T-helper 2 cell treated with Interferon-gamma antibody and Interleukin-4, amounts not matched to agents 5 μg/mL and 100 μg/mL, for 36 hours (primary cell): ENCODE measurements at regions not wholly inside any gene's neighbourhood (a gene's known extent, or its start where the extent isn't known, plus 50 kb on each side); places are given as distances from the start of the nearest gene placed in this dataset.

Source experiments
- DNase-seq: peaks from one replicate; pipeline ENCODE4 v3.0.0; 2021; ENCODE audit warnings: low spot score
- H3K27ac Mint-ChIP-seq: one replicate; pipeline ENCODE4 v1.8.0; 2021; ENCODE audit warnings: mild to moderate bottlenecking, mixed read lengths
- H3K27me3 Mint-ChIP-seq: one replicate; pipeline ENCODE4 v1.8.0; 2021; ENCODE audit warnings: low read depth, mixed read lengths
- H3K36me3 Mint-ChIP-seq: one replicate; pipeline ENCODE4 v1.8.0; 2021; ENCODE audit warnings: low read depth, mixed read lengths
- H3K4me1 Mint-ChIP-seq: one replicate; pipeline ENCODE4 v1.8.0; 2021; ENCODE audit warnings: low read depth, mixed read lengths
- H3K4me3 Mint-ChIP-seq: one replicate; pipeline ENCODE4 v1.8.0; 2022; ENCODE audit warnings: mild to moderate bottlenecking, moderate library complexity, mixed read lengths
- H3K9me3 Mint-ChIP-seq: one replicate; pipeline ENCODE4 v1.8.0; 2021; ENCODE audit warnings: mixed read lengths

DNA sequence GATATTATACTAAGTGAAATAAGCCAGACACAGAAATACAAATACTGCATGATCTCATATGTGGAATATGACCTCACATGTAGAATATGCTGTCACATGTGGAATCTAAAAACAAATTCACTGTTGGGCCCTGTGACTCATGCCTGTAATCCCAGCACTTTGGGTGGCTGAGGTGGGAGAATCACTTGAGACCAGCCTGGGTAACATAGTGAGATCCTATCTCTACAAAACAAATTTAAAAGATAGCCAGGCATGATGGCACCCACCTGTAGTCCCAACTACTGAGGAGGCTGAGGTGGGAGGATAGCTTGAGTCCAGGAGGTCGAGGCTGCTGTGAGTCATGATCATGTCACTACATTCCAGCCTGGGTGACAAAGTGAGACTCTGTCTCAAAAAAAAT, 160.3 kb downstream of the PTEN start:
- Mint-ChIP-seq H3K4me1 (peaks cover 7% of the 10 kb centered on the region), H3K36me3 (no peaks in the 10 kb centered on the region), H3K4me3 (no peak overlapping the region), H3K27ac (no peak overlapping the region), H3K9me3 (peaks cover 6% of the 10 kb centered on the region), H3K27me3 (peaks cover 4% of the 10 kb centered on the region)
- no peak for DNase-seq

DNA sequence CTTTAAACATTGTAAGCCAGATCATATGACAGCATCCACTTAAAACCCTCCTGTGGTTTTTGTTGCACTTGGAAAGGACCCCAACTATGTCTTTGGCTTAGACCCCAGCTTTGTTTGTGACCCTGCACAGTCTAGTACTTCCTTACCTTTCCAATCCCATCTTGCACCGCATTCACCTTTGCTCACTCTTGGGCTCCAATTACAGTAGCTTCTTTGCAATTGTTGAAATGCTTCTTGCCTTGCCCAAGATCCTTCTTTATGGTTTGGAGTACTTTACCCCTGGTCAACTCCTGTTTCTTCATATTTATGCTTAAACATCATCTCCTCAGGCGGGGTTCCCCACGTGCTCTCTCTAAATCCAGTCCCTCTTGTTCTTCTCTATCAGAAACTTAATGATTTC, 162.6 kb downstream of the PTEN start:
- H3K9me3 Mint-ChIP-seq: peaks cover 6% of the 10 kb centered on the region
- peaks cover 7% of the 10 kb centered on the region for H3K4me1 Mint-ChIP-seq
- no peak overlapping the region for H3K27ac Mint-ChIP-seq
- H3K36me3 Mint-ChIP-seq: no peaks in the 10 kb centered on the region
- no peak for DNase-seq
- H3K4me3 Mint-ChIP-seq: no peak overlapping the region
- H3K27me3 Mint-ChIP-seq: peaks cover 3% of the 10 kb centered on the region

DNA sequence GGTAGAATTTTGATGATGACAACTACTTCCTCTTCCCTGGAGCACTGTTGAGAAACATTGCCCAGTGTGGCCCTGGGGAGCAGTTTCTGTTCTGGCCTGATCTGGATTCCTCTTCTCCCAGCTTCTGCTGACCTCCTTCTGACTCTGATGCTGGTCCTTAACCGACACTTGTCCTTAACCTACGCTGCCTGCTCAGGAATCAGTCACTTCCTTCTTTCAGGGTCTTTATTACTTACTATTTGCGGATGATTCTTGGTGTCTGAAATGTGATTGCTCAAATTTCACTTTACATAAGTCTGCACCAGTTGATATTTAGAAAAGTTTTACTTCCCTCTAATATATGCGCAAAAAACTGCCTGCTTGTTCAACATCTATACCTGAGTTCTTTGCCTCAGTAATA, 164.1 kb downstream of the PTEN start:
- Mint-ChIP-seq H3K27ac (no peak overlapping the region), H3K4me3 (no peak overlapping the region), H3K9me3 (peaks cover 6% of the 10 kb centered on the region), H3K36me3 (no peaks in the 10 kb centered on the region), H3K27me3 (peaks cover 3% of the 10 kb centered on the region), H3K4me1 (peaks cover 7% of the 10 kb centered on the region)
- DNase-seq: no peak

DNA sequence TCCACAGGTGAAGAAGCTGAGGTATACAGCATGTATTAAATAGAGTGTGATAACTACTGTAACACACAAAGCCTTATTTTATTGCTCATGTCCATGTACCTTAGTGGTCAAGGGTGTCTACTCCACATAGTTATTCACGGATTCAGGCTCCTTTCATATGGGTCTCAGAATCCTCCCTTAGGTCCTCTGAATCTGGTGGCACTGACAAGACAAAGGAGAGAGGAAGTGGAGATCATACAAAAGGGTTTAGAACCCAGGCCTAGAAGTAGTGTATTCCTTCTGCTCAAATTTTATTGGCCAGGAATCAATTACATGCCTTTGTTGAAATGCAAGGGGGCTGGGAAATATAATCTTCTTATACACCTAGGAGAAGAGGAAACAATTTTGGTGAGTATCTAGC, 164.6 kb downstream of the PTEN start:
- H3K36me3 Mint-ChIP-seq: no peaks in the 10 kb centered on the region
- H3K9me3 Mint-ChIP-seq: peaks cover 6% of the 10 kb centered on the region
- H3K27ac Mint-ChIP-seq: no peak overlapping the region
- no peak for DNase-seq
- peaks cover 7% of the 10 kb centered on the region for H3K4me1 Mint-ChIP-seq
- no peak overlapping the region for H3K4me3 Mint-ChIP-seq
- no peaks in the 10 kb centered on the region for H3K27me3 Mint-ChIP-seq

DNA sequence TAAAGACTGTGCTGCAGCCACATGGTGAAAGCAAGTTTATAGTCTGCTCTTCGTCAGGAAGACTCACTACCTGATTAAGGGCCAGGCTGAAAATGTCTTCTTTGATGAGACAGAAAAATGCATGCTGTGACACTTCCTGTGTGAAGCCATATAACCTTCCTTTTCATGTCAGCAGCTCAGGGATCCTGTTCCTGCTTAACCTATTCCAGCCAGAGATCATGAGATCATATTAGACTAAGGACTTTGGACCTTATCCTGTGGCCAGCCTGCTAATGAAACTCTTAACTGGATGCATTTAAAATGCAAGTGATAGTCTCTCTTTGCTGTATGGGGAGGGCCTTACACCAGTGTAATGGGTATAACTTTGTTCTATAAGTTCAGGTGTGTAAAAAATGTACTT, 165.2 kb downstream of the PTEN start:
- H3K36me3 Mint-ChIP-seq: no peaks in the 10 kb centered on the region
- H3K4me1 Mint-ChIP-seq: peaks cover 7% of the 10 kb centered on the region
- H3K9me3 Mint-ChIP-seq: peaks cover under 1% of the 10 kb centered on the region
- no peak overlapping the region for H3K4me3 Mint-ChIP-seq
- DNase-seq: no peak
- H3K27me3 Mint-ChIP-seq: no peaks in the 10 kb centered on the region
- H3K27ac Mint-ChIP-seq: no peak overlapping the region

DNA sequence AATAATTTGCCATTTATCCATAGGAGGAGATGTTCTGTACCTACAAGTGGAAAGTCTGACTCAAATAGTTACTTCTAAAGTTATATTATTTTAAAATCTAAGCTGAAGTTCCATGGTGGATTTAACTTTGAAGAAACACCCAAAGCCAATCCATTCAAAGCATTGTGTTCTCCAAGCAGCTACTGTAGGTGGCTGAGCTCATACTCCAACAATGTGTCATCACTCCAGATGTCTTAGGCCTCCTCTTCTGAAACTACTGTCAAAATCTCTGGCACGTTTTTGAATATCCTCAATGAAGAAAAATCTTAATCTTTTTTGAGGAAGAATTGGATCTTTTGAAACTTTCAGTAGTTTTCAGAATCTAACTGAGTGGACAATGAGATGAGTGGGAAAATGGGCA, 169.1 kb downstream of the PTEN start:
- H3K4me1 Mint-ChIP-seq: peaks cover 9% of the 10 kb centered on the region
- no peaks in the 10 kb centered on the region for H3K36me3 Mint-ChIP-seq
- H3K4me3 Mint-ChIP-seq: no peak overlapping the region
- H3K9me3 Mint-ChIP-seq: no peaks in the 10 kb centered on the region
- no peak overlapping the region for H3K27ac Mint-ChIP-seq
- no peaks in the 10 kb centered on the region for H3K27me3 Mint-ChIP-seq
- DNase-seq: no peak

DNA sequence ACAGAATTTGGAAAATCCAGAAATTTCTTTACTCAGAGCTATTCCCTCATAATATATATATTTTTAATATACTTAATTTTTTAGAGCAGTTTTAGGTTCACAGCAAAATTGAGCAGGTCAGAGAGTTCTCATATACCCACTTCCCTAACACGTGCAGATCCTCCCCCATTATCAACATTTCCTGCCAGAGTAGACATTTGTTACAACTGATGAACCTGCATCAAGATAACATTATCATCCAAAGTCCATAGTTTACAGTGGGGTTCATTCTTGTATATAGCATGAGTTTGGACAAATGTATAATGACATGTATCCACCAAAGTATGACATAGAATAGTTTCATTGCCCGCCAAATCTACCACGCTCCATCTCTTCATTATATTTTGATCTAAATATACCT, 170.0 kb downstream of the PTEN start:
- no peak for DNase-seq
- peaks cover 9% of the 10 kb centered on the region for H3K4me1 Mint-ChIP-seq
- H3K27me3 Mint-ChIP-seq: no peaks in the 10 kb centered on the region
- H3K9me3 Mint-ChIP-seq: no peaks in the 10 kb centered on the region
- no peak overlapping the region for H3K27ac Mint-ChIP-seq
- no peaks in the 10 kb centered on the region for H3K36me3 Mint-ChIP-seq
- H3K4me3 Mint-ChIP-seq: no peak overlapping the region

DNA sequence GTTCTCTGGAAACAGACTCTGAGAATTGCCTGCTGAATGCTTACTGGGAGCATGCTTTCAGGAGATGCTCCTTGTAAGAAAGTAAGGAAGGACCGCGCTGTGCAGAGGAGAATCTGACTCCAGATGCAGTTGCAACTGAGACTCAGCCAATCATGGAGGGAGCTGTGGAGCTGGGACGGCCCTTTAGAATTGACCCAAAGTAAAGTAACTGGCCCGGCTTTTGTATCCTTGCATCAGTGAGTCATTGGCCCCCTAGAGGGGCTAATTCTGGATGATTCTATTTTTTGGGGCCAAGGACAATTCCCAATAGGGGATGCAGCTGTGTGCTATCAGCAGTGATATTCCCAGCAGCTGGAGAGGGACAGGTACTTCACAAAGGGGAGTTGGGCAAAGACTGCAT, 170.4 kb downstream of the PTEN start:
- Mint-ChIP-seq H3K27ac (no peak overlapping the region), H3K9me3 (no peaks in the 10 kb centered on the region), H3K36me3 (no peaks in the 10 kb centered on the region), H3K4me1 (peaks cover 7% of the 10 kb centered on the region), H3K27me3 (no peaks in the 10 kb centered on the region), H3K4me3 (no peak overlapping the region)
- no peak for DNase-seq

DNA sequence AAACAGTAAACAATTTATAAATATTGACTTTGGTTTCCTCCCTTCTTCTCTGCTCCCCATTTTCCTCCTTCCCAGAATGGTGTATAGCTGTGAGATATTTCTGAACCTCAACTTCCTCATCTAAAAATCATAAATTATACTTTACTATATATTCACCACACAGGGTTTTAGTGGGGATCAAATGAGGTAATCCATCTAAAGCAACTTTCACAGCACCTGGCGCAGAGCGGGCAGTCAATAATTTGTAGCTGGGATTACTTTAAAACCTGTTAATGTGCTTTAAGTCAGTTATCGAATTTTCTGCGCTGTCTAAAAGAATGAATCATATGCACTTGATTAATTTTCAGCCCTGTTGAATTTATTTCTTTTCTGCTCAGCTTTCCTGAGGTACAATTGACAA, 172.7 kb downstream of the PTEN start:
- no peak overlapping the region for H3K27ac Mint-ChIP-seq
- H3K36me3 Mint-ChIP-seq: no peaks in the 10 kb centered on the region
- no peaks in the 10 kb centered on the region for H3K9me3 Mint-ChIP-seq
- no peak overlapping the region for H3K4me3 Mint-ChIP-seq
- no peaks in the 10 kb centered on the region for H3K27me3 Mint-ChIP-seq
- peaks cover 7% of the 10 kb centered on the region for H3K4me1 Mint-ChIP-seq
- DNase-seq: no peak

DNA sequence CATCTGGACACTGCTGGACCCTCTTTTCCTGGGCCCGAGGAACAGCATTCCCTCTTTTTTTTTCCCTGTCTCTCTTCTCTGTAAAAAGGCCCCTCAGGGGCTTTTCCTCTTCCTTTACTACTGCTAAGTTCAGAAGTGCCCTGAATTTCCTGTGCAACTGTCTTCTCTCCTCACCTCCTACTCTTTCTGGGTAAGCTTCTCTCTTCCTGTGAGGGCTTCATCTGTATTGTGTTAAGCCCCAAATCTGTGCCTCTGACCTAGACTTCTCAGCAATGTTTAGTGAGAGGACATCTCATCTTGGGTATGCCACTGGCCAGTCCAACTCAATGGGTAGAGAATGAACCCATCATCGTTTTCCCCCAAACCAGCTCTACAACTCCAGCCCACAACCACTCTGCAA, 174.2 kb downstream of the PTEN start:
- no peak for DNase-seq
- no peaks in the 10 kb centered on the region for H3K27me3 Mint-ChIP-seq
- H3K9me3 Mint-ChIP-seq: no peaks in the 10 kb centered on the region
- H3K4me3 Mint-ChIP-seq: no peak overlapping the region
- H3K4me1 Mint-ChIP-seq: peaks cover 7% of the 10 kb centered on the region
- no peaks in the 10 kb centered on the region for H3K36me3 Mint-ChIP-seq
- H3K27ac Mint-ChIP-seq: no peak overlapping the region

DNA sequence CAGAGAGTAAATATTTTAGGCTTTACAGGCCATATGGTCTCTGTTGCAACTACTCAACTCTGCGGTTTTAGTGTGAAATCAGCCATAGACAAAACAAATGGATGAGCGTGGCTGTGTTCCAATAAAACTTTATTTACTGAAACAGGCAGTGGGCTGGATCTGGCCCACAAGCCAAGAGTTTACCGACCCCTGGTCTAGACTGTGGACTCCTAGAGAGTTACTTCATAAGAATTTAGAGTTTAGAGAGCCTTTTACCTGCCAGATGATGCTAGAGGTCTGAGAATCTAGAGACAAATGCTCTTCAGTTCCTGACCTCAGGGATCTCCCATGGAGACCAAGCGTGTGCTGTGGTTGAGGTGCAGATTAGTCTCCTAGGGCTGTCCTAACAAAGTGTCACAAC, 174.8 kb downstream of the PTEN start:
- Mint-ChIP-seq H3K36me3 (no peaks in the 10 kb centered on the region), H3K9me3 (no peaks in the 10 kb centered on the region), H3K4me1 (peaks cover 7% of the 10 kb centered on the region), H3K27ac (no peak overlapping the region), H3K27me3 (no peaks in the 10 kb centered on the region), H3K4me3 (no peak overlapping the region)
- no peak for DNase-seq

DNA sequence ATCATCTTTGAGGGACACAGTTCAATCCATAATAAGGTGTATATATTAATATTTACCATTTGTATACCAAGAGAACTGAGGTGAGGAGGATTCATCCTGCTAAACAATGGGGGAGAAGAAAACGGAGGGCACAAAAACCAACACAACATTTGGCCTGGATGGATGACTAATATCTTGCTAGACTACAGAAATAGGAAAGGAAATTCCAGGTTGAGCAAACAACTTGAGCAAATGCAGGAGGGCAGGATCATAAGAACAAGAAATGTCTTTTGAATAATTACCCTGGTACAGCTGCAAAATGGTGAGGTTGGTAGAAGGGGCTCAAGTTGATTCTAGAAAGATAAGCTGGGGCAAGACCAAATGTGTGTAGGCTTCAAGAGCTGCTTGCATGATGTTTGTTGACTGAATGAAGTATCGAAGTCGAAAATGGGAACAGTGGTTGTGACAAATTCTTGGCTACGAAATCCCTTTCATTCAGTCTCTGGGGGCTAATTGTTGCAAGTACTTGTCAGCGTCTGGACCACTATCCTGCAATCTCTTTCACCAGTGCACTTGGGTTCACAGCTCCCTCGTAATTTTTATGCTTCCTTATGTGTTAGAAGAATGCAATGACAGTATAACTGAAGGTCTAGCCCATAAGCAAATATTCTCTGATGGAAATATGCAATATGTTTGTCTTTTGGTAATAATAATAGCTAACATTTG, 176.2 kb downstream of the PTEN start:
- no peak for DNase-seq
- Mint-ChIP-seq H3K4me3 (no peak overlapping the region), H3K9me3 (no peaks in the 10 kb centered on the region), H3K4me1 (peaks cover 7% of the 10 kb centered on the region), H3K36me3 (no peaks in the 10 kb centered on the region), H3K27me3 (no peaks in the 10 kb centered on the region), H3K27ac (no peak overlapping the region)

DNA sequence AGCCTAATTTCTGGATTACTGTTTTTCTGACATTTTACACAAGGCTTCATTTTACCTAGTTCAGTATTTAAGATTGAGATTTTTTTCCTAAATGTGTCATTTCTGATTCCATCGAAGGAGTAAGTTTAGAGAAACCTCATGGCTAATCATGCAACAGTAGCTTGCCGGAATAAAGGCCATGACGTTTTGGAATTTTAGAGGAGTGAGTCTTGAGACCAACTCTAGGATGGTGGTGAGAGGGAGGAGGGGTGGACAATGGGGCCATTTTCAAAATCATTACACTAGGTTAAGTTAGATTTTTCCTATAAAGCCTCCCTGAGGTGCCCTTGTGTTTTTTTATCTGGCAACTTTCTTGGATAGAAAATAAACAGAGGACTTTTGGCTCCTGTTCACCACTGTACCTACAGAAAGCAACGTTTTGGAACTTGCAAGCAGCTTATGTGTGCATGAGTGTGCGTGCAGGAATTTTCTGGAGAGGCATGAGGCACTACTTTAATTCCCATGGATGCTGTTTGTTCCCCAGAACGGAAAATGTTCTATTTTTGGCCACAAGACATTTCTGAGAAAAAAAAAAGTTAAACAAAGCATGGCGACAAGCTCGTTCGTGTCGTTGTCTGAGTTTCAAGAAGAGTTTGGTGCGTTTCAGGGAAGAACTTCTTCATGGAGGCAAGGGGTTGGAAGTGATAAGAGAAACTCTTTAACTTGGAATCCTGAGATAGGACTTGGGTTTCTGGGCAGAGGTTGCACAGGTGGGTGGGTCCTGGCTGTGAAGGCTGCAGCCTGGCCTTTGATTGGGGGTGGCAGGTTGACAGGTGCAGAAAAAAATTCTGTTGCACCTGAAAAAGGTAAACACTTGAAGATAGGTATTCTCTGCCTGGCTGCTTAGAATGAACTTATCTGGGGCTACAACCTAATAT, 178.1 kb downstream of the PTEN start:
- no peak for DNase-seq
- Mint-ChIP-seq H3K4me3 (no peak overlapping the region), H3K4me1 (peaks cover 7% of the 10 kb centered on the region), H3K36me3 (no peaks in the 10 kb centered on the region), H3K9me3 (no peaks in the 10 kb centered on the region), H3K27ac (no peak overlapping the region), H3K27me3 (peaks cover 3% of the 10 kb centered on the region)

DNA sequence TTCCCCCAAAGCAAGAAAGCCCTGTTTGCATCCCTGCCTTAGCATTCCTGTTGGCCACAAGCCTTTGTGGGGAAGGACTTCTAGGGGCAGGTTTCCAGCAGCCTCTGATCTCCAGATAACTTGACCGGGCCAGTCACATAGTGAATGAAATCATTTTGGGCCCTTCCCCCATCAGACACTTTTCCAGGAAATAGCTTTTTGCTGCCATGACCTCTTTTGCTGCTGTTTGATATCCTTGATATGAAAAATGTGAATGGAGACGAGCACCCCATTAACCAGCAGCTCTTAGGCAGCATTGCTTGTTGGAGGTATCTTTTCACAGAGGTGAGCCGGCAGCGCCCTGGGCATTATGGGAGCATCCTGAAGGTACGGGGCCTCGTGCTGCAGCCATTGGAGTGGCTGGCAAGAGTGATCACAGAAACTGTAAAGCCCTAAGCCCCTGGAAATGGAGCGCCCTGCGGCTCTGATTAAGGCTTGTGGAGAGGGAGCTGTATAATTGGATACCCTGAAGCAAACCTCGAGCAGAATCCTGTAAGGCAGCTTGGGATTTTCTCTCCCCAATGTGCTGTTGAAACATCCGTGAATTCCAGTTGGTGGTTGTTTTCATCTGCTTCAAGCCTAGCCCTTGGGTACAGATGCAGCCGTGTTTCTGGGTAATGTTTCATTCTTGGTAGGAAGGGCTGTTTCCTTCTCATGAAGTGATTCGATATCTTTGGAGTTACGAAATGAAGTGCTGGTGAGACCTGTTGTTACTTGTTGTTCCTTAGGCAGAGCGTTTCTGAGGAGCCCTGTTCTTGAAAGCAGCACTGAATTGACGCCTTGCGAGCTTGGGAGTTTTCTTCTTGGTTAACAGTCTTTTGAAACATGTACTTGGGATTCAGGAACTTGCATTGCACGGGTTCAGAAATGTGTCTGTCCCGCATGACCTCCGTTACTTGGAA, 179.0 kb downstream of the PTEN start:
- Mint-ChIP-seq H3K27me3 (peaks cover 6% of the 10 kb centered on the region), H3K36me3 (no peaks in the 10 kb centered on the region), H3K4me1 (peaks cover 5% of the 10 kb centered on the region), H3K27ac (no peak overlapping the region), H3K4me3 (no peak overlapping the region), H3K9me3 (no peaks in the 10 kb centered on the region)
- no peak for DNase-seq
